Inflammatory macrophage treated with lipopolysaccharide for 4 hours (primary cell): ENCODE measurements at regions not wholly inside any gene's neighbourhood (a gene's known extent, or its start where the extent isn't known, plus 50 kb on each side); places are given as distances from the start of the nearest gene placed in this dataset.

Experiments used
- DNase-seq: peaks from one replicate; pipeline ENCODE4 v3.0.0-alpha.2; 2020

DNA sequence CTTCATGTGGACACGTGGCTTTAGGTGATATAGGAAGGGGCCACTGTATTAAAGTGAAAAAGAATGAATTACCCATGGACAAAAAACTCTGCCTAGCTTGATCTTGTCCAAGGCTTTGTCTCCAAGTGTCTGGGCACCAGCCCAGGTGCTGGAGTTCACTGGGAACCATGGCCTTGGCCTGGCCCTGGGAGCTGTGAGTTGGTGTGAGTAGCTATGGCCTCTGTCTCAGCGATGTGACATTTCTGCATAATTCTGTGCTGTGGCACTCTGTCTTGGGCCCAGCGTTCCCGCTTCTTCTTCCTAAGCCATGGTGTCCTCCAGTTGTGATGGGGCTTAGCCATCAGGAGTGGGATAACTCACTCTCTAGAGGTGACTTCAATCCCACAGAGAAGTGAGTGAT lies 119.0 kb upstream of the PPP2R2D start:
- DNase-seq, result no peak

DNA sequence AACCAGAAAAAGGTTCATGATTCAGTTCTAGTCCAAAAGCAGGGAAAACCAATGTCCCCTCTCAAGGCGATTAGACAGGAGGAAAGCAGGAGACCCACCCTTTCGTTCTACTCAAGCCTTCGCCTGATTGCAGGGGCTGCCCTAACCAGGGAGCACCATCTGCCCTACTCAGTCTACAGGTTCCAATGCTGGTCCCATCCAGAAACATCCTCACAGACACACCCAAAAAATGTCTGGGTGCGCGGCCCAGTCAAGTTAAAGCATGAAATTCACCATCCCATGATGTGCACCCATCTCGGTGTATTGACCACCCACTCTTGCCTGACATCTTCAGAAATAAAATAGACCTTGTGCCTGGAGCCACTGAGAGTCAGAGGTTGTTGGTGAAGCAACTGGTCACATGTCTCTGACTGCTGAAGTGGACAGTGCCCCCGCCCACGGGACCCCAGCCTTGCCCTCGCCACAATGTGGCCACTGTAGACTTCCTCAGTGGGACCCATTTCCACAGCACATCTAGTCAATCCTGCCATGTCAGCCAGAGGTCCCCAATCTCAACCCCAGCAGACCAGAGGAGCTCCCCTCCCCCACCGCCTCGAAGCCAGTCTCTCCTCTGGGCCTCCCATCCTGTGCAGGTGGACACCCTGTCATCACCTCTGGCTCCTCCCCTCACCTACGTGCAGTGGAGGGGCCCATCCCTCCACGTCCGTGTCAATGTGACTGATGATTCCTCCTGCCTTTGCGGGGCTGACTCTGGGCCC lies 116.3 kb upstream of the PPP2R2D start:
- DNase-seq, result no peak

DNA sequence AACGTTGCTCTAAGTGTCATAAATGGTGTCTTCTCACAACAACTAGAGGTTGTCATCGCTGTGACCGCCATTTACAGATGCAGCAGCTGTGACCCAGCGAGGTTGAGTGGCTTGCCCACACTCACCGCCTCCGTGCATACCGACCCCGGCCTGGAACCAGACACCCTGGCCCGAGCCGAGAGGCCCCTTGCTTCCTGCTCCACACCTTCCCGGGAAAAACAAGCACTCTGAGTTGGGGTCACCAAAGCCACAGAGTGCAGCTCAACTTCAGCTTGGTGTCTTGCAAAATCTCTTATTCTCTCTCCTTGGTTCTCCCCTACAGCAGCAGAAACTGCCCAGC lies 115.7 kb upstream of the PPP2R2D start:
- no peak for DNase-seq

DNA sequence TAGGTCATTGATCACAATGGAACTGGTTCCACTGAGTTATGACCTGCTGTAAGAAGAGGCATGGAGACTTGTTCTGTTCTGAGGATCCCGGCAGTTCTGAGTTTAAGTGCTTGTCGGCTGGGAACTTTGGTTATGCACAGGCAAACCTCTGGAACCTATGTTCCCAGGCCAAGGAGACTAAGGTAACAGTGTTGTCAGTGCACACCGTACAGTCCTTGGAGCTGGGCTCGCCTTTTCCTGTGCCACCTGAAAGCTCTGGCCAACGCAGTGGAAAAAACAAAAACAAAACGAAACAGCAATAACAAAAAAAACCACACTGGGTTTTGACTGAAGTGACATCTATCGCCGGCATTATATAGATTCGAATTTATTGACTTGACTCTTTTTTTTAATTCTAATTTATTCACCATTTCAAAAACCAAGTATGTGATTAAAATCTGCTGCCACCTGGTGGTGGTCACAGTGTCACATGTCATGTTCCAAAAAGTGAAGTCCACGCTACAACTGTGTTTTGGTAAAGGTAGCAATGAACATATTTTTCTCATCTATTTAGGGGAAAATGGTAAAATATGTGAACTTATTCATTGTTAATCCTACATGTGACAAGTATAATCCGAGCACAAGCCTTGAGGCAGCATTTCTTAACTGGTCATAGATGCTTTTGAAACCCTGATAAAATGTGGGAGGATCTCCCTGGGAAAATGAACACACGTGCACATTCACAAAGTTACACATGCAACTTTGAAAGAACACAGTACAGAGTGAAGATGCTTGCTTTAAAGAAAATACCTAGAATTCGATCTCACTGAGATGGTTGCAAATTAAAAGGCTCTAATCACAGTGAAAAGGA lies 113.8 kb upstream of the PPP2R2D start:
- DNase-seq, result peak; percentile 22

DNA sequence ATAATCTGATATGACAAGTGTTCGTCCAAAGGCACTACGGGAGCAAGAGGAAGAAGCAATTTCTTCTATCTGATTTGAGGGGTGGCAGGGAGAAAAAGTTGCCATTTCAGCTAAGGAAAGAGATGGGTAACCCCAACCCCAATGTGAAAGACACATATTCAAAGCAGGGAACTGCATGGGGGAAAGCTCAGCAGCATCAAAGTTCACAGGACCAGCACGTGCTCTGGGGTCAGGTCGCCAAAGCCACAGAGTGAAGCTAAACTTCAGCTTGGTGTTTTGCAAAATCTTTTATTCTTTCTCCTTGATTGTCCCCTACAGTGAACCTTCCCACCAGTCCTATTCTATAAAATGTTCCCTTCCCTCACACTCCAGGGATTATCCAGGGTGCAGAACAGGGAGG lies 112.8 kb upstream of the PPP2R2D start:
- DNase-seq, result no peak

DNA sequence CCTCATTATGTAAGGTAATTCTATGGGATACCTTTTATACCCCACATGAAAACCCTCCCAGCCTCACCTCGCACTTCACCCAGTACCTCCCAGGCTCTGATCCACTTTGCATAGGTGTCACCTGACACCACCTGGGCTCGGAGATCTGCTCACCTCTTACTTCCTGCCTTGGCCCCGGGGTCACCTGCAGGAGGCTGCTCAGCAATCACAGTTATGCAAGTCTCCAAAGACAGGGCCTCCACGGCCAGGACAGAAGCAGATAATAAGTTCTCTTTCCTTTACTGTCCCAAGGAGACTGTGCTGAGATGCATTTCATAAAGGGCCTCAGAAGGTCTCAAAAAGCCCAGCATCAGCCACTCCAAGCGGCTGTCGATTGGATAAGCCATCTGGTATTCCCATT lies 112.4 kb upstream of the PPP2R2D start:
- DNase-seq, result no peak

DNA sequence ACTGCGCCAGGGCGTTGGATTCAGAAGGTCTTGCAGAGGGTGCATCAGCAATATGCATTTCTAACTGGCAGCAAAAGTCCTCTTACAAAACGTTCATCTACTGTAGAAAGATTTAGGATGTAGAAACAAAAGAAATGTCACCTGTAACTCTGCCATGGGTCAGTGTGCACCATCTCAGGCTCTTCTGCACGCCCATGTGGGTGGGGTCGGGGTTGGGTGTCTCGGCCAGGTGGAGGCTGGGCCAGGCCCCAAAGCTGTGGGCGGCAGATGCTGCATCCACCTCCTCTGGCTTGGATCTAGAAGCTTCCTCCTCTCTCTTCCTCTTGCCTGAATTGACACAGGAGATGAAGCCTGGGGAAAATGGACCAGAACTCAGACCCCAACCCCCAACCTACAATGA lies 111.3 kb upstream of the PPP2R2D start:
- no peak for DNase-seq

DNA sequence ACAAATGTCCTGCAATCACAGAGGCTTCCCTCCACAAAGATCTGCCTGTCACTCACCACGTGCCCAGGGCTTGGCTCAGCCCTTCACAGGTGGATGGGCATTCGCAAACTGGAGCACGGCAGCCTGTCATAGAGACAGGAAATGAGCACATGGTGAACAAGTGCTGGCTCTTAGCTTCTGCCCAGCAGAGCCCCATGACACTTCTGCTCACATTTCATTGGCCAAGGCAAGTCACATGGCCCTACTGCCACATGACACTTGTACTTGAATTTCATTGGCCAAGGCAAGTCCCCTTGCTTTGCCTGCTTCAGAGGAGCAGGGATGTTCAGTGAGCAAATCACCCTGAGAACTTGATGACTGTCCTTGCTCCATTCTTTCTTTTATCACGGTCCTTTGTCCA lies 110.8 kb upstream of the PPP2R2D start:
- DNase-seq, result no peak

DNA sequence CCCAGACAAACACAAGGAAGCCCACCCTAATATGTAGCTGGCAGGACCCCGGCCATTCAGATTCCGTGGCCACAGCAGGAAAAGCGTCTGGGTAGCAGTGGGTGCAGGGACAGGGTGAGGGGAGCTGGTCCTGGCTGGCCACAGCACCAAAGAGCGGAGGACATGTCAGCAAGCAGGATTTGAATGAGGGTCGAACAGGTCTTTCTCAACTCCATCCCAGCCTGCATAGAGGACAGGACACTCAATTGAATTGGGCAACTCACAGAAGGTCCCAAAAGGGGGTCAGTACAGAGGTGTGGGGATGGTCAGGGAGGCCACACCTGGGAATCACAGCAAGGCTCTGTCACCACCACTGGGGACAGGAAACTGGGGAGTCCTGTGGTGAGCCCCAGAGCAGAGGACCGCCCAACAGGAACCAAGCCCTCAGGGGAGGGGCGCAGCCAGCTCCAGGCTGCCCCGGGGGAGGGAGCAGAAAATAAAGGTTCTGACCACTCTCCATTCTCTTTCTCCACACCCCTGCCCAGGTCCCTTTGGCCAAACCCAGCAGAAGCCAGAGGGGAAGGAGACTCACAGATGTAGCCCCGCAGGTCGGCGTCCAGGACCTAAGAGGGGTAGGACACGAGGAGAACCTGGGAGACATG lies 108.7 kb upstream of the PPP2R2D start:
- DNase-seq, result no peak

DNA sequence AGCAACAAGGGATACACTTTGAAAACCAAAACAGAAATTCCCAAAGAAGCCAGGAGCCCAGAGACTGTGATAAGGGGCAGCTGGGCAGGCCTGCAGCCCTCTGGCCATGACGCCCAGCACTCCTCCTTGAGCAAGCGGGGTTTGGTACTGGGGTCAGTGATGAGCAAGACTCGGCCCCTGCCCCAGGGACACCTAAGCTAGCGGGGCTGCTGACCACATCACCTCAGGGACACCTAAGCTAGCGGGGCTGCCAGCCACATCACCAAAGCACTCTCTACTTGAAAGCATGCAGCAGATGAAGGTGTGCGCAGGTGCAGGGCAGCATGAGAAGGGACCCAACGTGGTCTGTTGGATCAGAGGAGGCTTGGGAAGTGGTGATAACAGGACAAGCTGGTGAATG lies 108.0 kb upstream of the PPP2R2D start:
- no peak for DNase-seq

DNA sequence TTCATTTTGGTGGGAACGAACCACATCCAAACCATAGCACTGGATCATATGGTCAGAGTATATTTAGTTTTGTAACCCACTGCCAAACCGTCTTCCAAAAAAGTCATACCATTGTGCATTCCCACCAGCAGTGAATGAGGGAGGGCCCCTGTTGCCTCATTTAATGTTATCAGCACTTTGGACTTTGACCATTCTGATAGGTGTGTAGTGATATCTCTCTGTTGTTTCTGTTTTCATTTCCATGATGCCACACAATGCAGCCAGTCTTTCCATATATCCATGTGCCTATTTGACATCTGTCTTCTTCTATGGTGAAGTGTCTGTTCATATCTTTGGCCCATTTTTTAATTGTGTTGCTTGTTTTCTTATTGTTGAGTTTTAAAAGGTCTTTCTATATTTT lies 105.0 kb upstream of the PPP2R2D start:
- DNase-seq, result no peak

DNA sequence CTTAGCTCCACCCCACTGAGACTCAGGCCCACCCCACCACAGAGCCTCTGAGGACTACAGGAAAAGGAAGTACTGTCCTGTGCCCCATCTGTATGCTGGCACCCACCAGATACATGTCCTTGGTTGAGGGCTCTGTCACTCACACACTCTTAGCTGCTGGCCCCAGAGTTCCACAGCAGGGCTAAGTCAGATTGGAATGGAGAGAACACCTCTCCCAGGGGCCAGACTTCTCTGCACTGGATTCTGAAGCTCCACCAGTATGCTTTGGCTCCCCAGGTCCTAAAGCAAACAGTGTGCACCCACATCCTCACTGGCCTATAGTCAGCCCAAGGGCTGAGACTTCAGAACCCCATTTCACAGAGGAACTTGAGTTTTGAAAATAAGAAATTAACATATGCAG lies 103.2 kb upstream of the PPP2R2D start:
- no peak for DNase-seq

DNA sequence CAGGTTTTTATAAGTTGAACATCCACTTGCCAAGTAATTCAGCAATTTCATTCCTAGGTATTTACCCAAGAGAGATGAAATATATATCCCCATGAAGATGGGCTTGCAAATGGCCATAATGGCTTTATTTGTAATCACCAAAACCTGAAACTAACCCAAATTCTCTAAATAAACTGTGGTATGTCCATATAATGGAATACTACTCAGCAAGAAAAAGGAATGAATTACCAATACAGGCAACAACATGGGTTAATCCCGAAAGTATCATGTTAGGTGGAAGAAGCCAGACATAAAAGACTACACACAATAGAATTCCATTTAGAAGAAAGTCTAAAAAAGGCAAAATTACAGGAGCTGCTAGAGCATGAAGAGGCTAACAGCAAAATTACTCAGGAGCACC lies 101.4 kb upstream of the PPP2R2D start:
- no peak for DNase-seq

DNA sequence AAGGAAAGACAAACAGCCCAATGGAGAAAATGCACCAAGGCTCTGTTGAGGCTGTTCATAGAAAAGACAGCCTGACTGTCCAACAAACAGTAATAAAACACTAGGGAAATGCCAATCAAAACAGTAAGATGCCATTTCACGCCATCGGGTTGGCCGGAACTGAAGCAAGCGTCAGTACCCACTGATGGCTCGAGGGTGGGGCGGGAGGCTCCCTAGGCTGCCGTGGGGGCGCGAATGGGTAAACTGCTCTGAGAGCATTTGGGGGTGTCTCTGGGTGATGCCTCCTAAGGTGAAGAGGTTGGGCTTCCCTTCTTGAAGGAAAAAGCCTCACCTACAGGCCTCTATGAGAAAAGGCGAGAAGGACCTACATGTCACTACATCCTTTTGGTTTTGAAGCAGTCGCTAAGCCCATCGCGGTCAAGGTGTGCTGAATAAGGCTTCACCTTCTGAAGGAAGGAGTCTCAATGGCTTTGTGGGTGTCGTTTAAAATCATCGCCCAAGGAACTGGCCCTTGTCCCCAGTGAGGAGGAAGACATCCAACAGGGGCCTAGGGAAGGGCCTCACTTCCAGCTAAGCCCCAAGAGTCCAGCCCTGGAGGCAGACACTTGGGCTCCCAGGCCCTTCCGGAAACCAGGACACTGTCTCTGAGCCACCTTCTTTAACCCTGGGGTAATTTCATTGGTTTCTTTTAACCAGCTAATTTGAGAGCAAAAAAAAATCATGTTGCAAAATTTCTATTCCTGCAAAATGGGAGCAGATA lies 98.5 kb upstream of the PPP2R2D start:
- DNase-seq, result no peak

DNA sequence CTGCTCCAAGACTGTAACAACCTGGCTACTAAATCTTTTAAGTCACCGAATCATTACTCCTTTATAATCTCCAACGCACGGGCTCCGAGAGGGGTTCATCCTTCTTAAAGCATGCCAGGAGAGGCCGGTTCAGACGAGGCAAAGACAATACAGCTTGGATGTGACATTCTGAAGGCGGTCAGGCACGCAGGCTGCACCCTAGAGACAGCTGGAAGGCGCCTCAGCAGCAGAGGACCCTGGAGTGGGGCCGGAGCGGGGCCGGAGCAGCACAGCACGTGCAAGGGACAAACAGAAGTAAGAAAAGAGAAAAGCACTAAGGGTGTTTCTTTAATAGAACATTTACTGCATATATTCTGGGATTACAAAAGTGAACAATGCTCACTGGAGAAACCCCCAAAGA lies 97.8 kb upstream of the PPP2R2D start:
- DNase-seq, result no peak

DNA sequence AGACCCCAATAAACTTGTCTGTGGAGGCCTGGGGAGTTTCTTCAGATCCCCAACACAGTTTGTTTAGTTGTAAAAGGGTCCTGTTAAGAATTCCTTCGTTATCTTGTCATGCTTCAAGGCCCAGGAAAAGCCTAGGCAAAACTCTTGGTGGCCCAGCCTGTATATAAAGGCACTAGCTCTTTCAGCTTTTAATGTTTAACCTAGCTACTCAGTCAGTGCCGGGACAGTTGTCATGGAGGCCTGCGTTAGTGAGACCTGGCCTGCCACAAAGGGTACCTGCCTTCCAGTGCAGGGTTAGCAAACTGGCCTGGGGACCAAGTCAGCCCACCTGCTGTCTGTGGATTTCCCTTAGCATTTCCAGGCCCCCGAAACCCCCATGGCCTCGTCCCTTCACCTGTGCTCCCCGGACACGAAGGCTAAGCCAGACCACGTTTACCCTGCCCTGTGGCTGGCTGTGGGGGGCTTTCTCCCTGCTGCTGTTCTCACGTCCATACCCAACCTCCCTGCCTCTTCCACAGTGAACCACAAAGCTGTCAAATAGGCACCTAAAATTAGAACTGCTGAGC lies 96.9 kb upstream of the PPP2R2D start:
- DNase-seq, result no peak

DNA sequence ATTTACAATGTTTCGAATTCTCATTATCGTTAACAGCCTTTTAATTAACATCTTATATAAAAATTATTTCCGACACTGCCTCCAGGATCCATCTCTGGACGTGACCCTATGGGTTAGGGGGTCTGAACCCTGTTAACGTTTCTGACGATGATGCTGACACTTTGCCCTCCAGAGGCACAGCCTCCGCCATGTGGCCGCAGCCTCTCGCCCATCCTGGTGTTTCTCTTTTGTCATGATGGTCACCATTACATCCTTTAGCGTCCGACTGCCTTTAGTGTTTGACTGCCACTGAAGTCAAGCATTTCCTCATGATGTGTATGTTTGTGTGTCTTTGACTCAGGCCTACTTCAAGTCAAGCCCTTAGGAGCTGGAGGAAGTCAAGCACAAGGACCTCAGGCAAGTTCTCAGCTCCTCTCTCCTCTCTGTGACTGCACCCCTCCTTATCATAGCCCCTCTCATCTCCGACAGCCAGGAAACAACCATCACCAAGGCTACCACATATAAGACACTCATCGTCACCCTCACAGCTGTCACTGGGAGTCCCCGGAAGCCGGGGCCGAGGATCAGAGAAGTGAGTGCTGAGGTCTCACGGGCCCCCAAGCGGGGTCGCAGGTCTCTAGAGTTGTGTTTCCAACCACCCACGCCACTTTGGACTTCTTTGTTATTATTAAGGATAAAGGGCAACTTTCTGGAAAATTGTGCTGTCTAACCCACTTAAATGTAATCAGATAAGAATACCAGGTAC lies 96.1 kb upstream of the PPP2R2D start:
- DNase-seq, result no peak

DNA sequence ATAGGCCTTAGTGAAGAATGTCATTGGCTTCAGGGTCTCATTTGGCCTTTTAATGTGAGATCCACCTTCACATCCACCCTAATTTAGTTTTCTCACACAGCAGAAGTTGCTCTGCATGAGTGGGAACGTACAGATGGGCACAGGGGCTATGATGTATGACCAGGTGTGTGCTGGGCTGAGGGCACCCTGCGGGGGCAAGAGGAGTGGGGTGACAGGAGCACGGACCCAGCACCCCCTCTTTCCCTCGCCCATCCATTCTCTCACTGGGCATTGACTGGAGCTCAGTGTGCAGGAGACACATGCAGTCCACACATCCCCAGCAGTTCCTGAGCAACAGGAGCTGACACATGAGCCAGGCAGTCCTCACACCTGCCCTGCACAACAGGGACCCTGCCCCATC lies 95.1 kb upstream of the PPP2R2D start:
- DNase-seq, result no peak

DNA sequence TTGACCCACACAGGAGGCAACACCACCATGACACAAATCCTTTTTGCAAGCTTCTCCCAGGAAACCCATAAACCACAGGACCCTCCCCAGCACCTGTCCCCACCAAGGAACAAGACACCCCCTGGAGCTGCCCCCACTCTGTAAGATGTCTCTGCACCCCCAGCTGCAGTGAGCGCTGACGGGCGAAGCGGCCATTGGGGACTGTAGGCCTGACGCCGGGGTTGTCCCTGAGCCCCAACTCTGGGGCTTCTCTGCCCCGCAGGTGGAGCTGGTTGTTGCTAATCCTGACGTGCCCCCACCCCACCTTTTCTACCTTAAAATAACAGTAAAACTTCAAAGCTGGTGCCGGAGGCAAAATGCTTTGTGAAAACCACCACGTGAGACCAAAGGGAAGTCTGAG lies 94.7 kb upstream of the PPP2R2D start:
- DNase-seq, result no peak

DNA sequence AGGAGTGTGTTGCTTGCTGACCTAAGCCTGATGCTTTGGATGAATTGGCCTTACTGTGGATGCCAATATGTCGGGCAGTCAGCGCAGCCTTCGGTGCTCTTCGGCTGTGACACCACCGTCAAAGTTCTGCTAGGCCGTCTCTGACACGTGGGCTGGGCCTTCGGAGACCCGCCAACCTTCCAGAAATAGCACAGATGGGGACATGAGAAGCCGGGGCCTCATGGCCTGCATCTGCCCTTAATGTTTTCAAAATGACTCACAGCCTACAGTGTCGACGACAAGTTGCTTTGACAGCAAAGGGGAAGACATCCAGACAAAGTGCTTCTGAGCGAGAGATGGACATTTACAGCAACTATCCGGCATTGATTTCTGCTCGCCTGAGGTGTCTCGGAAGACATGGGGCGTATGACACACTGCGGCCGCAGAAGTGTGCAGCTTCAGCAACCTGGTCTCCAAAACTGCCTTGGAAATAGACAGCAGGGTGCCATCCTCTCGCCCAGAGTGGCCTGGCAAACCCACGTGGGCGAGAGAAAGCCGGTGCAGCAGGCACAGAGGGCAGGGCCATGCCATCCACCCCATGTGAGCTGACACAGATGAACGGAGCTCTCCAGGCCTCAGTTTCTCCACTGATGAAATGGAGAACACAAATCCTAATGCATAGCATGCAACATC lies 94.0 kb upstream of the PPP2R2D start:
- DNase-seq, result no peak

DNA sequence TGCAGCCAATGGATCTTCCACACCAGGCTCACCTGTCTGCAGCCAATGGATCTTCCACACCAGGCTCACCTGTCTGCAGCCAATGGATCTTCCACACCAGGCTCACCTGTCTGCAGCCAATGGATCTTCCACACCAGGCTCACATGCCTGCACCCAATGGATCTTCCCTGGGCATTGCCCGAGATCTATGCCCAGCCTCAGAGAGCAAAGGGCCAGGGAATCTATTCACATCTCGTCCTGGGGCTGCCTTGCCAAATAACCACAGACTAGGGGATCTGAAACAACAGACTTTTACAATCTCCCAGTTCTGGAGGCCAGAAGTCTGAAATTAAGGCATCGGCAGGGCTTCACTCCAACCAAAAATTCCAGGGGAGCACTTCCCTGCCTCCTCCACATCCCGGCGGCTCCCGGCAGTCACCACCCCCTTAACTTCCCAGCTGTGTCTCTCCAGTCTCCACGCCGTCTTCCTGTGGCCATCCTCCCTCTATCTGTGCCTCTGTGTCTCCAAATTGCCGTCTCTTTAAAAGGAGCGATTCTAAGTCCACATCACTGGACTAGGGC lies 92.4 kb upstream of the PPP2R2D start:
- DNase-seq, result no peak
